ENCODE measurements at regions not wholly inside any gene's neighbourhood (a gene's known extent, or its start where the extent isn't known, plus 50 kb on each side); places are given as distances from the start of the nearest gene placed in this dataset.

DNA sequence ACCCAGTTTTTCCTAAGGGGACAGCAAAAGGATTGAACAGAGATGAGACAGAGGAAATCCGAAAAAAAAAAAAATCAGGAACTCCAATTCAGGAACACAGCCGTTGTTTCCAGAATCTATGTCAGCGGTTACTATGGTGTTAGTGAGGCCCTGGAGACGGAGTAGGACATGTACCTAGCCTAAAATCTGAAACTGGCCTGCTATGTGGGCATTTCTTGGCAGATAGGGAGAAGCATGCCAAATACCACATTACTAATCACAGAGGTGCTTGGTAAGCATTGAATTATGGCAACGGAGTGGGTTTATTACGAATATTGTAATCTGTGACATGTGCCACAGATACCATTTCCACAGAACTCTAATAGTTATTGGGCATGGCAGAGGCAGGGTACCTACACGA is 530.6 kb downstream of the CCDC85A start:
- no peak for DNase-seq

DNA sequence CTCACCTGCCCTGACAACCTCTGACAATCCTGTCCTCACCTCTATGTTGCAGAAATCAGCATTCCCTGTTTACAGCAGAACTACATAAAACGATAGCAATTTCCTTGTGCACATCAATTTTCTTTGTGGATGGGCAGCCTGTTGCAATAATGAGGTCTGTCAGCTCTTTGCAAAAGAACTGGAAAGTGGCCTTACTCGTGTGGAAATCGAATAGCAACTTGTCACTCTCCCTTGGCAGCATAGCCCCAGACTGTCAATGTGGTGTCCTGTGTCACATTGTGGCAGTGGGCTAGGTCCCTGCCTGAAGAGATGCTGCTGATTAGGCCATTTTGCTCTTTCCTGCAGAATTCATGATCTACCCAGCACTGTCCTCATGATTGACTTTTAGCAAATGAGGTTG is 531.9 kb downstream of the CCDC85A start:
- no peak for DNase-seq

DNA sequence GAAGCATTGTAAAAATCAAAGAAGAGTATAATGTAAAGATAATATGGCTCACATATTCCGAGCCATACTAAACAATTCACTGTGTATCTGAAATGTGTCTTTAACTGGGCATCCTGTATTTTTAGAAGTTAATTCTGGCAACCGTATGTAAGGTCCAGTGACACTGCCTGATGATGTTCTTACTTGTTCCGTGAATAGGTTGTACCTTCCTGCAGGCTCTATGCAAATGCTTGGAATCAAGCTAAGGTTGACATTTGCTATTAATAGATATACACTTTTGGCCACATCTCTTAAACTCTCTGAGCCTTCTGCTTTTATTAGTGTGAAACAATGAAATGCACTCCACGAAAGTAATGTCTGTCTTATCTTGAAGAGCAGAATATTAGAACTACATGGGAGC is 534.6 kb downstream of the CCDC85A start:
- no peak for DNase-seq

DNA sequence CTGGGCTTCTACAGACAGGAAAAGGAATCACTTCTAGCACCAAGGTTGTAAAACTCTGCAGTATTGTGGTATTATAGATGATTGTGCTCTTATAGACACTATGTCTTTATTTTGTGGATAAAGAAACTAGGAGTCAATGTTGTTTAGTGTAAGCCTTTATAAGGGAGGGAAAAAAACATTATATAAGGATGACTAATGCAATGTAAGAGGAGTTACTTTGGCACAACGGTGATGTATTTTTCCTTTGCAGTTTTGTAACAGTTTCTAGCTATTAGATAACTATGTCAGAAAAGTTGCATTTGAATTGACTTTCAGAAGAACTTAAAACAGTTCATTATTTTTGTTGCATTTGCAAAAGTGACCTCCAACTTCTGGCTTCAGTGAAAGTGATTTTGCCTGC is 545.4 kb downstream of the CCDC85A start:
- DNase-seq = no peak

DNA sequence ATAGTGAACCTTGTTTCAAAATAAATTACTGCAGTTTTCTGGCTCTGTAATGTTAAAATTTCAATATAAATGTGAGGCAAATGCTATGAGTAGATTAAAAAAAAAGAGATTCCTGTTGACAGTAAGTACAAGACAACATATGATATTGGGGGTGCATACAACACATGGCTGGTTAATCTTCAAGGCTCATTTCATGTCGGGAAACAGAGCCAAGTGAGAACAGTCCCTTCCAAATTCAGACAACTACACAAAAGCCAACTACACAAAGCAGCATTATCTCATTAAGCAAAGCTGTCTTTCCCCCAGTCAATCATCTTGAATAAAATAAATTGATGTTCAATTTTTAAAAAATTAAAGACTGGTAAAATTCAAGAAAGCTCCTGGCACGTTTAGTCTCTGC is 549.2 kb downstream of the CCDC85A start:
- no peak for DNase-seq

DNA sequence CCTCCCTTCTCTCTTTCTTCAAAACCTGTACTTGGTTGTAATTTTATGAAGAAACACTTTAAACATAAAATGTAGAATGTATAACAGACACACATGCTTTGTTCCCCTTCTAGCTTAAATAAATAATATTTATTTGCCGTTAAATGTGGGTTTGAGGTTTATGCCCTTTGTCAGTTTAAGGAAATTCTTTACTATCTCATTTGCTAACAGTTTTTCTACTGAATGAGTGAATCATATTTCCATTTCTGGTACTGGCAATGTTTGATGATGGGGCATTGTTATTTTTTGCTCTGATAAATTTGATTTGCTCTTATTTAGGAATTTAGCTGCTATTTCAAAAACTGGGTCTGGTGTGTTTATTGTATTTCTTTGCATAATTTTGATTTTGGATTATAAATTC is 555.6 kb downstream of the CCDC85A start:
- no peak for DNase-seq

DNA sequence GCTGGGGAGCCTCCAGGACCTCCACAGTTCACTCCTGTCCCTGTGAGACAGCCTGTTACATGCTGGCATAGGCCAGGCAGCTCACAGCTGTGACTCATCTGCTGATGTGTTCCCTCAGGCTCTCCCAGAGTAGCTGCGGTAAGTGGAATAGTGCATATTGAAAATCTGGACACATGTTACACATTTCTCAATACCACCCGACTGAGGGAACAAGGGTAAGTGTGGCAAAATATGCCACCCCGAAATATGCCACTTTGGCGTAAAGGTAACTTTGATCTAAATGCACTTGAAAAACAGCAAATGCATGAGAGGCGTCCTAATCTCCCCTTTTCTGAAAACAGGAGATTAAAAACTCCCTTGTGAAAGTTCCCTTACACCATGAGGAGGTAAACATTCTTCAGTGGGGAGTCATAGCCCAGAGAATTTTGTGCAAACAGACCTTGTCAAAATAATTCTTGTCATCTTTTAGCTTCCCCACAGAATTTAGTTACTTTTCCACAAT is 557.9 kb downstream of the CCDC85A start:
- DNase-seq = no peak

DNA sequence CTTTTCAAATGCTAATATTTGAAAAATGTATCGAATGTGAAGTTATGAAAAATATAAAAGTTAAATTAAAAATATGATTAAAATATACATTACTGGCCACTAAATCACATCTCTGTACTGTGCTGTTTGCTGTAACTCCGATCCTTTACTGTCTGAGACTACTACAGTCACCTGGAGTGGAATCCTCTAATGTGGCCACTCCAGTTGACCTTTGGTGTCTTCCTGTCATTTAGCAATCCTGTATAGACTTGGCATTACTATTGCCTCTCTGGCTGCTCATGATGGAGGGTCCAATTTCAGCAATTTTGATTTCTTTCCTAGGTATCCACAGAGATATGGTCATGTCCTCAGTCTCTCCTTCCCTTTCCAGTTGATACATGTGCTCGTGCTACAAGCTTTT is 560.0 kb downstream of the CCDC85A start:
- no peak for DNase-seq

DNA sequence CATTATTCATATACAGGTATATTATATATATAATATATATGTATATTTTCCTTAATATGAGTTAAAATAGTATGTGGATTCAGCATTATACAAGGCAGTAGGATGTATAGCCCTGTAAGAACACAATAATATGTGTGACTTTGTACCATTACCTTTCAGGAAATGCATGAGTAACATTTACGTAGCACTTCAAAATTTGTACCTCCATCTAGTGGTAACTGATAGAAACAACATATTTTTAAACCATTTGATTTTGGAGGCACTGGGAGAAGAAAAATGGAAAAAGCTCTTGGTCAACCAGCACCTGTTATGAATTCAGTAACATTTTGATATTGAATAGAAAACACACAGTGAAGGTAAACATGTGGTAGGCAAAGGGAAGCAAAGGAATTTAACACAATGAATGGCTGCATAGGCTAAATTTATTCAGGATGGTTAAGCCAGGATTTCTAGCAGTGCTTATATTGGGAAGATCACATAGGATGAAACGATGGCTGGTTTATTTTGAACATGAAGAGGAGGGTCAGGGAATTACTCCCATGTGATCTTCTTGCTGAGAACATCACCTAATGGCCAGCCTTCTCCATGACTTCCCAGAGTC is 565.5 kb downstream of the CCDC85A start:
- no peak for DNase-seq

DNA sequence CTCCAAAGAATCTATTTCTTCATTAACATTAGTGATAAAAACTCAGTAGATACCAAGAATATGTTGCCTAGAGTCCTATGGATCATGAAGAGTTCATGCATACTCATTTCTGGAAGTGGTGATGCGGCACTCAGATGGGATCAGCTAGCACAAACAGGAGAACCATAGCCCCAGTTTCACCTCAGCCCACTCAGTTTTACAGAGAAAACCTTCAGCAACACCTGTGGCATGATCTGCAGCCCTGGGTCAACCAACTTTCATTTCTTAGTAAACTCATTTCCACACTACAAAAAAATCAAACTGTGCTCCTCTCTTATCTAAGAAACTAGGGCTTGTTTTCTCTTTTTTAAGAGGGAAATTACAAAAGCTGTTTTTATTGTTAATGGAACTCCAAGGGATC is 569.4 kb downstream of the CCDC85A start:
- no peak for DNase-seq

DNA sequence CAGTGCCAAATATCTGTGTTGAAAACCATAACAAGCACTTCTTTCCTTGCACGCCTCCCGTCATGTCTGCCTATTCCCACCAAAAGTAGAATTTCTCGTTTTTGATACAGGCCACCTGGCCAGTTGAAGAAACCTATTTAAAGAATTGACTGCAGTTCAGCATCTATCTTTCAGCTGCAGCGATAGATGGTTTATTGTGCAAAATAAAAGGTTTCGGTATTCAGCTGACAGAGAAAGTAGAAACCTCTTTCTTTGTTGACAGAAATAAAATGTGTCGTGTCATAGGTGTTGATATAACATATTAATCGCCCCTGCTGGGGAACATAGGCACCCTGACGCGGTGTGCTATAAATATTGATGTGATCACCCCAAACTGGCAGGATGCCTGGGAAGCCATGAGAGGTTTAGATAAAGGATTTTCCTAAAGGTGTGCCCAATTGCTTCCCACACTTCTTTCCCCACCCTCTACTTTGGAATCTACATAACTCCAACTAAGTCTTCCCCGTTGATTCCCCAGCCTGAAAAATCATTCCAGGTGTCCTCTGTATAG is 570.4 kb downstream of the CCDC85A start:
- no peak for DNase-seq

DNA sequence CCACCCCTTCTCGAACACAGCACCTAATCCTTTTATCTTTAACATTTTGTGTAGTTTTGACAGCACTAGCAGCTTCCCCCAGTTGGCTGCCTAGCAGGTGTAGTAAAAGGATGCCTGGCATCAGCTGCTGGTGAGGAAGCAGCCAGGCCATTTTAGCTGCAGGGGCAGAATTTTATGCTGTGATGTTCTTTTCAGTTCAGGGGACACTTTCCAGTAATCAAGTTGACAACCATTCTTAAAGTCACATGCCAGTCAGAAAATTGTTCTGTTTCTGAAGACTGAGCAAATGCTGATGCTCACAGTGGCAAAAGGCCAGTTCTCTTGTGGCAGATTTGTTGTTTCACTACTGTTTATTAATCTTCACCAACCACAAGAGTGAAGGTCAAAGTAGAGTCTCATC is 570.8 kb downstream of the CCDC85A start:
- DNase-seq = no peak

DNA sequence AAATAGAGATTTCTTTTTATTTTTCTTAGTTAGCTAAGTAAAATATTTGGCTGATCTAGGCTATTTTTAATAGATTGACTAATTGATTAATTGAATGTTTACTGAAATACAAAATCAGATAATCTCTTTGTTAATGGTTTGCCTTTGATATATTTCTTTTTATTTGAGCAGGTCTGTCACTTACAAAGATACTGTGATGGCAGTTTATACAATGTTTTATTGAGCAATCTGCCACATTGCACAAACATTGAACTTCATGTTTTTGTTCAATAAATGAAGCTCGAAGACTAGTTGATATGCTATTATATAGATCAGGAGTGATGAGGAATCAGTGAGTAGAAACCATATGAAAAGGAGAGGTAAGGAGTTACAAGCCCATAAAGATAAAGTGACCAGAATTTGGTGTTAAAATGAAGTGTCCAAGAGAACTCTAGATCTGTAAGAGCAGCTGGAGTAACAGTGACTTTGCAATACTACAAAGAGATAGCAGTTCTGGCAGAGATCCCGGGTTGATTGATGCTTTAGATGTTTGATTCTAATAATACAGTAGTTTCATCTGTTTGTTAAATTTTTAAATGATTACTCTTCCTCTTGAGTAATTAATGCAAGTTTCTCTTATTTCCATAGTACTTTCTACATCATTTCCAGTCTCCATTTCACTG is 574.2 kb downstream of the CCDC85A start:
- DNase-seq = no peak

DNA sequence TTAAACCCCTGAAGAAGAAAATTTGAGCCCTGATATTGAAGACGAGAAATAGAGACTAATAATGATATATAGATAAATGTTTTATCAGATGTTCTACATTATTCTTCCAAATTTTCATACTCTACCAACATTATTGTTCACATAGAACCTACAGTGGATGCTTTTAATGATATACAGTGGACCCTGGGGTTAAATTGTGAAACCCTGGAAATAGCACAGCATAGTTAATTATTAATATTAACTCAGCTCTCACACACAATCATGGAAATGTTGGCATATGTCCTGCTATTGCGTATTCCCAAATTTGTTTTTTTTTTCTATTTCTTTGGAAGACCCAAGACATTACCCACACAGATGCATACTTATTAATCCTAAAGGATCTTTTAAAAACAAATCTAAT is 579.9 kb downstream of the CCDC85A start:
- no peak for DNase-seq

DNA sequence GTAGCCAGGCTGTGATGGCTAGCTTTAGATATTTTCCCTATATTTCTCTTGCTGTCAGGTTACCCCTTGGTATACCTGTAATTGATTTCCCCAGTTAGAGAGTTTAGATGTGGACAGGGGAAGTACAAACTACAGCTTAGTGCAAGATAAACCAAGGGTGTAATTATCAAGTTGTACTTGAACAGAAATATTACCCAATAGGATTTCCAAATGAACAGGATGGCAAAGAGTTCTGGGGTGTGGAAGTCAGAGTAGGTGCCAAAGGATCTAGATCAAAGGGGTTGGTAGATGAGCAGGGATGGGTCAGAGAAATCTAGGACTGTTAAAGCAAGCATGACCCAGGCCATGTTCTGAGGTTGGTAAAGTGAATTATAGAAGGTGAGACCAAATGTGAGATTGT is 585.2 kb downstream of the CCDC85A start:
- no peak for DNase-seq

DNA sequence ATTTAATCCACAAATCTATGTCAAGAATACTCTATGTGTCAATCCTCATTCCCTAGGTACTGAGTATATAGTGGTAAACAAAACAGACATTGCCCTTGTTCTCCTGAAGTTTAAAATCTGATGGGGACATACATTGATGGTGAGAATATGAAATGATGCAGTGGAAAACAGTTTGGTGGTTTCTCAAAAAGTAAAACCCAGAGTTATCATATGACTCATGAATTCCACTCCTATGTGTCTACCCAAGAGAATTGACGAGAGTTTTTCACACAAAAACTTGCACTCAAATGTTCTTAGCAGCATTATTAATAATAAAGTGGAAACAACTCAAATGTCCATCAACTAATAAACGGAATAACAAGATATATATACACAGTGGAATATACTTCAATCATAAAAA is 586.7 kb downstream of the CCDC85A start:
- DNase-seq = no peak

DNA sequence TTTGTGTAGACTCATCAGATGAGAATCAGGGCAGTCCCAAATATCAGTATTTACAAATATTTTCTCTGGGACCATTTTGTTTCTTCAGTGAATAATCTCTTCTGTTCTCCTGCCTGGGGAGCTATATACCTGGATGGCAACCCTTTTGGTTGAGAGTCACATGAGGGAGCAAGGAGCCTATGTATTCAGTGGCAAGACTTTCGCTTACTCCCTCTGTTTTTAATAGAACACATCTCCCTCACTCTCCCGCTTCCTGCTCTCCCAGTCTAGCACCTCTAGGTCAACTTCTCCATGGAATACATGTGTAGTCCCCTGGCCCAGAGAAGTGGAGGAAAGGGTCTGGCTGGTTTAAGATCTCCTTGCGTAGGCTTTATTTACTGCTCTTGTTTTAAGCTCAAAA is 600.3 kb downstream of the CCDC85A start:
- no peak for DNase-seq

DNA sequence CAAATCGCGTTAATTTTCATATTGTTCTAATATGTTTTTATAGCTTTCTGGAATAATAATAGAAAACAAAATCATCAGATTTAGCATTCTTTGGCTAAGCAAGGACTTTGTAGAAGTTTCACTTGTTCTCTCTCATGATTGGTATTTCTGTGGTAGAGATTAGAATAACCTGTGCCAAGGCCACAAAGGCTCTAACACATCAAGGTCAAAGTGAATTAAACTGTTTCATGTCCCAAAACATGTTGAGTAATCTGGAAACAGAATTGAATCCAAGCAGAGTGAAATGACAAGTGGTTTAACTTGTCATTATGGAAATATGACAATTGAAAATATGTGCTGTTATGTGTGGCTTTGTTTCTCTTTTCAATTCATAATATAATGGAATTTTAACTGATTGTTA is 617.4 kb downstream of the CCDC85A start:
- no peak for DNase-seq

DNA sequence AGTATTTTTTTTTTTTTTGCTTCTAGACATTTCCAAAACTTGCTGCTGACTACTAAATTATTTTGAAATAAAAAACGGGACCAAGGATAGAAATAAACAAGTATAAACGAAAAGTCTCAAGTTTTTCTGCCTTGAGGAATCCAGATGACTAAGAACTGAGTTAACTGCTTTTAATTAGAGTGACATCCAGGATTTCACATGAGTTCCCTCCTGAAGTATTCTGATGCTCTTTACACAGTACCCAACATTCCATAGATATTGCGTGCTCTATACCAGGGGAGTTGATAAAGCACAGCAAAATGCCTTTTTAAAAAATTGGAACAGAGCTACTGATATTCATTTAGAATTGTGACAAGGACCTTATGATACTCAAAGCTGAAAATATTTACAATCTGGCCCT is 618.0 kb downstream of the CCDC85A start:
- no peak for DNase-seq

DNA sequence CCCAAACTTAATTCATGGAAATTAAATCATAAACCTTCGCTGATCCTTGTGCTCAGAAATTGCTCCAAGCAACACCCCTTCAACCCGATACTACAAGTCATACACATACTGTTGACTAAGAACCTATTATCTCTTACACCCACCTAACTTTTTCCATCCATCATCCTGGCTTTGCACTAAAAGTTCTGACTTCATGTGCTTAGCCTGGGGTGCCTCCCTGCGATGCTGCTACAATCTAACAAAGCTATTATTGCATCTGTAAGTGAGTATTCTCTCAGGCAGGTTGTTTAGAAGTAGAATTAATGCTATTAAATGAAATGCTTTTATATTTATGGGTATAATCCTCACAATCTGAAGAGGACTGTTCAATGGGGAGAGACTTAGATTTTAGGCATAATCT is 619.8 kb downstream of the CCDC85A start:
- no peak for DNase-seq

DNA sequence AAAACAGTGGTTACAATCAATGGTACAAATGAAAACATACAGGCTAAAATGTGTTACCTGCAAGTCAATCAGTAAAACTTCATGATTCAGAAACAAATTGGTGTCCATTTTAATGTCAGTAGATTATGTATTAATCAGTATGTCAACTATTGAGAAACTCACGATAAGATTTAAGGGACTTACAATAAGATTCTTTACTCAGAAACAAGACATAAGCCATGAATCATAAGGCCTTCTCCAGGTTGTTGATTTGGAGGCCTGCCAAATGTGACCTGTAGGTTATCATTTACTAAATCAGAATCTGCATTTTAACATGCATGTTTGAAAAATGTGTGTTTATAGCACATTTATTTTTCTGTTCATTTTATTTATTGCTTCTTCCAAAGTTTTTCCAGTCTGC is 623.1 kb downstream of the CCDC85A start:
- DNase-seq = no peak

DNA sequence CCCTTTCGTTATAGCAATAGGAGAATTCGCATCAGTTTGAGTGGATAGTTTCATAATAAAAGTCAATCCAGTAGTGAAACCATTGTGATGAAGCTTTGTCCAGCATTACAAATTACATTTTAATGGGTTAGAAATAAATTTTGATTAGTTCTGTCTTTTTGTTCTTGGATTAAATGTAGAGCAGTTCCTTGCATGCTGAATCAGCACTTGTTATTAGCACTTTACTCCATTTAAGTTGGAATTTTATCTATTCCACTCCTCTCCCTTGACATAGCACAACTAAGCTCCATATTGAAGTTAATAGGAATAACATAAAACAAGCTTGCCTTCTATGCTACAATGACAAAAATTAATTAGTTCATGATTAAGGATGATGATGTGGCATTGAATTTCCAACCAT is 624.1 kb downstream of the CCDC85A start:
- DNase-seq = no peak

DNA sequence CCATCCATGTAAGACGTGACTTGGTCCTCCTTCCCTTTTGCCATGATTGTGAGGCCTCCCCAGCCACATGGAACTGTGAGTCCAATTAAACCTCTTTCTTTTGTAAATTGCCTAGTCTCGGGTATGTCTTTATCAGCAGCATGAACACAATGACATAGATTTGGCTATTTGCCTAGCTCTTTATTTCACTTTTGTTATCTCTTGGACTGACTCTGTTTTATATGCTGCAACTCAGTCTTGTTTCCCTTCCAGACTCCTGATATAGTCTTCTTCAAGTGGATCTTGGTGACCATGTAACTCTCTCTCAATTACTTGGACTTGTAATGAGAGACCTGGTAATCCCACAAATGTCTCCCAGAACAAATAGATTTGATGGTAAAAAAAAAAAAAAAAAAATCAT is 627.6 kb downstream of the CCDC85A start:
- DNase-seq = no peak

DNA sequence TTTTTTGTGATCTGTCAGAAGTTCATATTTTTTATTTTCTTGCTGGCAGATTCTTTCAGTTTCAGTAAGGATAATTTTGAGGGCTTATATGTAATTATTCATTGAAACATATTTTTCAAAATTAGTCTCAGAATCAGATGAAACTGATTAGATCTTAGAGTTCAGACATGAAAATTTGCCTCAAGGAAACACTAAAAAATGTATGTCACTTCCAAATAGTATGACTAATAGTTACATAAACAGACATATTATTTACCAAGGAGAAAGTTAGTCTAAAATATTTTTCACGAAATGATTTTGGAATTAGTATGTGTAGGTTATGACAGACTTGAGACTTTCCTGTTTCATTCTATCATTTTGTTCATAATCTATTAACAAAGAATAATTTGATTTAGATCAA is 628.6 kb downstream of the CCDC85A start:
- DNase-seq = no peak

DNA sequence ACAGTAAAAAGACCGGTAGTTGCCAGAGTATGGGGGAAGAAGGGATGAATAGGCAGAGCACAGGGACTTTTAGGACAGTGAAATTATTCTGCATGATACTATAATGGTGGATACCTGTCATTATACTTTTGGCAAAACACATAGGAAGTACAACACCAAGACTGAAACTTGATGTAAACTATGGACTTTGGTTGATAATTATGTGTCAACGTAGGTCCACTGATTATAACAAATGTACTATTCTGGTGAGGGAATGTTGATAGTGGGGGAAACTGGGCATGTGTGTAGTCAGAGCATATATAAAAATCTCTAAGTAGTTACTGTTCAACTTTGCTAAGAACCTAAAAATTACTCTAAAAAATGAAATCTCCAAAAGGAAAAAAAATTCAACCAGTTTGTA is 629.7 kb downstream of the CCDC85A start:
- no peak for DNase-seq
